ENCODE measurements at regions not wholly inside any gene's neighbourhood (a gene's known extent, or its start where the extent isn't known, plus 50 kb on each side); places are given as distances from the start of the nearest gene placed in this dataset.

- TF ChIP-seq POLR2A (IDR thresholded peaks at IDR 0.05) (no peak), CTCF (IDR thresholded peaks at IDR 0.05) (no peak)
- H3K27me3 ChIP-seq, result no peaks in the 10 kb centered on the region
- H3K27ac ChIP-seq, result no peak overlapping the region
- 88 to 92% methylated on average over 9 of the region's 9 CpGs for WGBS, 2 donors
- no peaks in the 10 kb centered on the region for H3K36me3 ChIP-seq
- H3K9me3 ChIP-seq, result no peaks in the 10 kb centered on the region
- peaks cover 0 to 10% of the 10 kb centered on the region in 2 donors for H3K4me1 ChIP-seq
- intact Hi-C loops (cut with DNase I), result no loop called here
- DNase-seq, result no peak
- no peak overlapping the region for H3K4me3 ChIP-seq (replicated peaks in 1 of 3)
These were observed 100.1 kb downstream of the SINHCAF start for GRCh38 chr12:31225656-31226535.

- no peak overlapping the region for H3K27ac ChIP-seq
These were observed 99.3 kb downstream of the SINHCAF start for GRCh38 chr12:31226639-31227038.

GRCh38 chr12:31227401-31227981 is 98.5 kb downstream of the SINHCAF start:
- peaks cover 0 to 10% of the 10 kb centered on the region in 2 donors for H3K4me1 ChIP-seq
- H3K36me3 ChIP-seq, result no peaks in the 10 kb centered on the region
- 75 to 83% methylated on average over 7 to 10 of the region's 12 CpGs for WGBS, 2 donors
- DNase-seq, result peak in 1 of 2 donors; percentile 16
- H3K9me3 ChIP-seq, result no peaks in the 10 kb centered on the region
- H3K27ac ChIP-seq, result no peak overlapping the region
- TF ChIP-seq CTCF (IDR thresholded peaks at IDR 0.05), result no peak
- TF ChIP-seq POLR2A (IDR thresholded peaks at IDR 0.05), result no peak
- H3K4me3 ChIP-seq (replicated peaks in 1 of 3), result no peak overlapping the region
- no peaks in the 10 kb centered on the region for H3K27me3 ChIP-seq
- intact Hi-C loops (cut with DNase I), result no loop called here

More at GRCh38 chr12:31226639-31227038, 99.3 kb downstream of the SINHCAF start:
- intact Hi-C loops (cut with DNase I), result no loop called here
- Histone ChIP-seq H3K9me3 (no peaks in the 10 kb centered on the region), H3K36me3 (no peaks in the 10 kb centered on the region), H3K4me1 (peaks cover 0 to 10% of the 10 kb centered on the region in 2 donors), H3K4me3 (replicated peaks in 1 of 3) (no peak overlapping the region), H3K27me3 (no peaks in the 10 kb centered on the region)
- peak; percentile 37 to 57 for DNase-seq
- WGBS, 2 donors, result 69 to 85% methylated on average over 6 to 7 of the region's 10 CpGs
- TF ChIP-seq CTCF (IDR thresholded peaks at IDR 0.05) (no peak), POLR2A (IDR thresholded peaks at IDR 0.05) (no peak)

- Histone ChIP-seq H3K4me1 (peaks cover 0 to 10% of the 10 kb centered on the region in 2 donors), H3K27me3 (no peaks in the 10 kb centered on the region), H3K9me3 (no peaks in the 10 kb centered on the region), H3K4me3 (replicated peaks in 1 of 3) (no peak overlapping the region), H3K27ac (peak overlapping the region; percentile 41 to 61 (median 48)), H3K36me3 (no peaks in the 10 kb centered on the region)
- TF ChIP-seq POLR2A (IDR thresholded peaks at IDR 0.05) (no peak), CTCF (IDR thresholded peaks at IDR 0.05) (no peak)
- WGBS, 2 donors, result 48 to 70% methylated on average over 13 to 19 of the region's 23 CpGs
- peak; percentile 90 to 94 for DNase-seq
- intact Hi-C loops (cut with DNase I), result no loop called here
These were observed 96.8 kb downstream of the SINHCAF start for GRCh38 chr12:31228811-31229792.
